Esophagus muscularis mucosa (tissue), 4 donors: ENCODE measurements at regions not wholly inside any gene's neighbourhood (a gene's known extent, or its start where the extent isn't known, plus 50 kb on each side); places are given as distances from the start of the nearest gene placed in this dataset.

Experiments used
- EP300 ChIP-seq: sonication (generic); formaldehyde crosslinking; IDR thresholded peaks from one replicate; pipeline ENCODE4 v1.6.1; 2017; ENCODE audit warnings: antibody characterized with exemption
- POLR2AphosphoS5 ChIP-seq, 2 donors: sonication (generic); formaldehyde crosslinking; IDR thresholded peaks; one replicate each; pipeline ENCODE4 v1.6.1; 2017; ENCODE audit warnings: antibody characterized with exemption in 2 of 2
- TF ChIP-seq, protein P1 (sequence below), 3 experiments: fragments of 200-600 bp in 2 of 3; fragments of 450-650 bp in 1 of 3; sonication (generic) in 2 of 3; IDR thresholded peaks; one replicate each; pipeline ENCODE4 v1.5.1; 2017 to 2019; ENCODE audit warnings: antibody characterized with exemption in 3 of 3, mild to moderate bottlenecking in 2 of 3, moderate library complexity in 1 of 3

DNA sequence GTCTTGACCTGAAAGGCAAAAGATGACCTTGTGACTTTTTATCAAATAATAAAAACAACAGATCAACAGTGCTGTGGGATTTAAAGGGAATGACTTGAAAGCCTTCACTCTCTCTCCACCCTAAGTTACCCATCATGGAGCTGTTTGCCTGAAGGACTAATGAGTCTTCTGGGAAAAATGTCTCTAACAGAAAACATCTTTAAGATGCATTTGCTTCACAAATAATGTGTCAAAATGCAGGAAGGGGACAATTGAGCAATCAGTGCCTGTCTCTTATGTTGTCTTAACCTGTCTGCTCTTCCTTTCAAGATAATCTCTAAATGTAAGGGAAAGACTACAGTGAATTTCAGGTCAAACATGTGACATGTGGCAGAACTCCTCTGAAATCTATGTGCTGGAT, 766.6 kb downstream of the PDHA2 start:
- TF ChIP-seq, protein P1, sequence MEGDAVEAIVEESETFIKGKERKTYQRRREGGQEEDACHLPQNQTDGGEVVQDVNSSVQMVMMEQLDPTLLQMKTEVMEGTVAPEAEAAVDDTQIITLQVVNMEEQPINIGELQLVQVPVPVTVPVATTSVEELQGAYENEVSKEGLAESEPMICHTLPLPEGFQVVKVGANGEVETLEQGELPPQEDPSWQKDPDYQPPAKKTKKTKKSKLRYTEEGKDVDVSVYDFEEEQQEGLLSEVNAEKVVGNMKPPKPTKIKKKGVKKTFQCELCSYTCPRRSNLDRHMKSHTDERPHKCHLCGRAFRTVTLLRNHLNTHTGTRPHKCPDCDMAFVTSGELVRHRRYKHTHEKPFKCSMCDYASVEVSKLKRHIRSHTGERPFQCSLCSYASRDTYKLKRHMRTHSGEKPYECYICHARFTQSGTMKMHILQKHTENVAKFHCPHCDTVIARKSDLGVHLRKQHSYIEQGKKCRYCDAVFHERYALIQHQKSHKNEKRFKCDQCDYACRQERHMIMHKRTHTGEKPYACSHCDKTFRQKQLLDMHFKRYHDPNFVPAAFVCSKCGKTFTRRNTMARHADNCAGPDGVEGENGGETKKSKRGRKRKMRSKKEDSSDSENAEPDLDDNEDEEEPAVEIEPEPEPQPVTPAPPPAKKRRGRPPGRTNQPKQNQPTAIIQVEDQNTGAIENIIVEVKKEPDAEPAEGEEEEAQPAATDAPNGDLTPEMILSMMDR (IDR thresholded peaks at IDR 0.05), result no peak
- no peak for TF ChIP-seq POLR2AphosphoS5 (IDR thresholded peaks at IDR 0.05)
- TF ChIP-seq EP300, result no peak
